ENCODE measurements at regions not wholly inside any gene's neighbourhood (a gene's known extent, or its start where the extent isn't known, plus 50 kb on each side); places are given as distances from the start of the nearest gene placed in this dataset.

DNA sequence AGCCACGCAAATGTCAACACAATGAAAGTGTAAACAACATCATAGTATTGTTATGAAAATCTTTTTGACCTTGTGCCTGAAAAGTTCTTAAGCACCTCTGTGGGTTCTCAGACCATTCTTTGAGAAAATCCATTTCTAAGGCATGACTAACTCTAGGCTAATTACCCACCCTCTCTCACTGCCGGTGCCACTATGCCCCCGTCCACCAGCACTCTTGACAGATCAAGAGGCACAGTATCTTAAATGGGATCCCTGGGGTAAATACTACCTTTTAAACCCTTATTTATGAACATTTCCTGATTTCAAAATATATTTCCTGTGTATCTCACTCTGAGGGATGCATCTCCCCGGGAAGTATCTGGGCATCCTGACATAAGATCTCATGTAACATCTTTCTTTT lies 607.5 kb downstream of the METTL15 start:
- peaks cover 83% of the 10 kb centered on the region for H3K79me2 ChIP-seq (ENCODE audit: control insufficient read depth, insufficient read depth, low read length)
- CTCF ChIA-PET = interaction anchor here (0.9 to 1.4 kb wide), 2 partner anchors 11 to 404 kb away, joined by 3 to 4 read pairs; no protein-coding TSS in a partner anchor
- H4K20me1 ChIP-seq (replicated peaks; ENCODE audit: control insufficient read depth, extremely low read depth, insufficient read depth, low read length) = no peaks in the 10 kb centered on the region
- no TSS peak for BruUV-seq (replicated peaks)
- H3K9ac ChIP-seq (replicated peaks; ENCODE audit: extremely low read depth, insufficient read depth, low read length) = no peak overlapping the region
- no peak overlapping the region for H3K27ac ChIP-seq (ENCODE audit: insufficient read depth, low read depth, low read length)
- no peak for TF ChIP-seq JUN (IDR thresholded peaks at IDR 0.05; ENCODE audit: borderline replicate concordance, insufficient read depth, insufficient read length, low read depth)
- no peak for TF ChIP-seq MAX (IDR thresholded peaks at IDR 0.05; ENCODE audit: insufficient read depth, insufficient read length)
- TF ChIP-seq, protein P1, sequence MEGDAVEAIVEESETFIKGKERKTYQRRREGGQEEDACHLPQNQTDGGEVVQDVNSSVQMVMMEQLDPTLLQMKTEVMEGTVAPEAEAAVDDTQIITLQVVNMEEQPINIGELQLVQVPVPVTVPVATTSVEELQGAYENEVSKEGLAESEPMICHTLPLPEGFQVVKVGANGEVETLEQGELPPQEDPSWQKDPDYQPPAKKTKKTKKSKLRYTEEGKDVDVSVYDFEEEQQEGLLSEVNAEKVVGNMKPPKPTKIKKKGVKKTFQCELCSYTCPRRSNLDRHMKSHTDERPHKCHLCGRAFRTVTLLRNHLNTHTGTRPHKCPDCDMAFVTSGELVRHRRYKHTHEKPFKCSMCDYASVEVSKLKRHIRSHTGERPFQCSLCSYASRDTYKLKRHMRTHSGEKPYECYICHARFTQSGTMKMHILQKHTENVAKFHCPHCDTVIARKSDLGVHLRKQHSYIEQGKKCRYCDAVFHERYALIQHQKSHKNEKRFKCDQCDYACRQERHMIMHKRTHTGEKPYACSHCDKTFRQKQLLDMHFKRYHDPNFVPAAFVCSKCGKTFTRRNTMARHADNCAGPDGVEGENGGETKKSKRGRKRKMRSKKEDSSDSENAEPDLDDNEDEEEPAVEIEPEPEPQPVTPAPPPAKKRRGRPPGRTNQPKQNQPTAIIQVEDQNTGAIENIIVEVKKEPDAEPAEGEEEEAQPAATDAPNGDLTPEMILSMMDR (IDR thresholded peaks at IDR 0.05; ENCODE audit: extremely low read depth in 1 of 2, insufficient read depth in 1 of 2, low read depth in 1 of 2, low read length in 2 of 2) = no peak
- TF ChIP-seq GATA2 (IDR thresholded peaks at IDR 0.05; ENCODE audit: insufficient read depth, insufficient read length, low read depth, low read length) = no peak
- TF ChIP-seq EZH2 (IDR thresholded peaks at IDR 0.05; ENCODE audit: borderline replicate concordance, low read depth, low read length, severe bottlenecking) = no peak
- TF ChIP-seq MYC (IDR thresholded peaks at IDR 0.05; ENCODE audit: low read depth, low read length) = no peak
- TF ChIP-seq POLR2A (IDR thresholded peaks at IDR 0.05; ENCODE audit: low read depth, low read length) = no peak
- no peak for TF ChIP-seq POLR2AphosphoS5 (IDR thresholded peaks at IDR 0.05; ENCODE audit: insufficient read depth, low read depth, low read length)
- no peak for TF ChIP-seq FOS (IDR thresholded peaks at IDR 0.05; ENCODE audit: borderline replicate concordance, insufficient read depth, low read length)
- H3K27me3 ChIP-seq (ENCODE audit: control insufficient read depth in 2 of 2, insufficient read depth in 2 of 2, low read length in 2 of 2) = no peaks in the 10 kb centered on the region
- H3K4me1 ChIP-seq (ENCODE audit: control insufficient read depth, extremely low read depth, insufficient read depth, low read length) = peaks cover 2% of the 10 kb centered on the region
- intact Hi-C loops (cut with micrococcal nuclease) (no loop called here), dilution Hi-C loops (cut with MboI; ENCODE audit: extremely low pct_ligation_motif_present, low sequenced_read_pairs) (no loop called here)
- no peak overlapping the region for H3K4me2 ChIP-seq (ENCODE audit: insufficient read depth, low read length)
- H3K4me3 ChIP-seq (replicated peaks in 1 of 3; ENCODE audit: insufficient read depth in 1 of 3, low read depth in 1 of 3, low read length in 3 of 3) = no peak overlapping the region
- H3K9me3 ChIP-seq (replicated peaks; ENCODE audit: control insufficient read depth, insufficient read depth, low read length) = no peaks in the 10 kb centered on the region
- no peaks in the 10 kb centered on the region for H3K36me3 ChIP-seq (ENCODE audit: control insufficient read depth in 2 of 2, extremely low read depth in 1 of 2, insufficient read depth in 2 of 2, low read length in 2 of 2)
- POLR2A ChIA-PET = no interaction called here
- FAIRE-seq (no peak), DNase-seq (ENCODE audit: low read depth, low spot score) (no peak)
- H2AFZ ChIP-seq (ENCODE audit: low read depth, low read length) = no peak overlapping the region
- no peaks in the 10 kb centered on the region for H3K9me1 ChIP-seq (replicated peaks; ENCODE audit: control insufficient read depth, extremely low read depth, insufficient read depth, low read length)
